Natural killer cell (primary cell): ENCODE measurements at regions not wholly inside any gene's neighbourhood (a gene's known extent, or its start where the extent isn't known, plus 50 kb on each side); places are given as distances from the start of the nearest gene placed in this dataset.

Experiments
- ATAC-seq, 3 donors: fragments of 150-1000 bp in 2 of 3; fragments of 200-7000 bp in 1 of 3; cut with Tn5 transposase; 1 replicate in 1 of 3; 2 replicates in 2 of 3; pipeline ENCODE4 v1.10.0; 2021; ENCODE audit warnings: mild to moderate bottlenecking in 2 of 3, moderate library complexity in 2 of 3
- DNase-seq, 2 donors: peaks; one replicate each; pipeline versions ENCODE4 v3.0.0 to v3.0.0-alpha.2; 2013 to 2021; ENCODE audit warnings: mixed read lengths in 1 of 2
- H3K27ac ChIP-seq: one replicate; pipeline ENCODE4 v1.5.1; 2013; ENCODE audit warnings: mild to moderate bottlenecking, low read length
- H3K27me3 ChIP-seq: one replicate; pipeline ENCODE4 v1.6.1; 2013; ENCODE audit warnings: low read length; ENCODE audit not compliant: control insufficient read depth, insufficient read depth
- H3K36me3 ChIP-seq: one replicate; pipeline ENCODE4 v1.6.1; 2013; ENCODE audit warnings: low read length; ENCODE audit not compliant: control insufficient read depth, insufficient read depth
- H3K4me1 ChIP-seq: one replicate; pipeline ENCODE4 v1.6.1; 2013; ENCODE audit warnings: low read length; ENCODE audit not compliant: control insufficient read depth, insufficient read depth
- H3K4me3 ChIP-seq: one replicate; pipeline ENCODE4 v1.5.1; 2013; ENCODE audit warnings: low read length
- H3K9me3 ChIP-seq: one replicate; pipeline ENCODE4 v1.6.1; 2013; ENCODE audit warnings: low read length; ENCODE audit not compliant: control insufficient read depth, insufficient read depth
- H3K27ac Mint-ChIP-seq, 2 donors: one replicate each; pipeline ENCODE4 v1.8.0; 2022; ENCODE audit warnings: mild to moderate bottlenecking in 2 of 2, mixed read lengths in 2 of 2, moderate library complexity in 1 of 2
- H3K27me3 Mint-ChIP-seq, 2 donors: one replicate each; pipeline ENCODE4 v1.8.0; 2022; ENCODE audit warnings: low read depth in 2 of 2, mixed read lengths in 2 of 2
- H3K36me3 Mint-ChIP-seq: one replicate; pipeline ENCODE4 v1.8.0; 2022; ENCODE audit warnings: mixed read lengths
- H3K4me1 Mint-ChIP-seq, 2 donors: one replicate each; pipeline ENCODE4 v1.8.0; 2022; ENCODE audit warnings: mixed read lengths in 2 of 2
- H3K4me3 Mint-ChIP-seq: one replicate; pipeline ENCODE4 v1.8.0; 2022; ENCODE audit warnings: mild to moderate bottlenecking, moderate library complexity, mixed read lengths
- H3K9me3 Mint-ChIP-seq, 2 donors: one replicate each; pipeline ENCODE4 v1.8.0; 2022; ENCODE audit warnings: mixed read lengths in 2 of 2
- WGBS: methylation state at CpG from one replicate; pipeline ENCODE4 v1.1.7; 2013; ENCODE audit warnings: missing lambda C conversion rate; ENCODE audit not compliant: insufficient coverage; 5-methylcytosine and 5-hydroxymethylcytosine counted together
- intact Hi-C: fragments of 100-400 bp; cut with micrococcal nuclease; formaldehyde crosslinking; loops from one replicate; pipeline ENCODE4 v1.14.2; 2022
- TF ChIP-seq, protein P1 (sequence below): fragments of 200-600 bp; IDR thresholded peaks from one replicate; pipeline ENCODE4 v1.8.0; 2022; ENCODE audit warnings: antibody characterized with exemption

DNA sequence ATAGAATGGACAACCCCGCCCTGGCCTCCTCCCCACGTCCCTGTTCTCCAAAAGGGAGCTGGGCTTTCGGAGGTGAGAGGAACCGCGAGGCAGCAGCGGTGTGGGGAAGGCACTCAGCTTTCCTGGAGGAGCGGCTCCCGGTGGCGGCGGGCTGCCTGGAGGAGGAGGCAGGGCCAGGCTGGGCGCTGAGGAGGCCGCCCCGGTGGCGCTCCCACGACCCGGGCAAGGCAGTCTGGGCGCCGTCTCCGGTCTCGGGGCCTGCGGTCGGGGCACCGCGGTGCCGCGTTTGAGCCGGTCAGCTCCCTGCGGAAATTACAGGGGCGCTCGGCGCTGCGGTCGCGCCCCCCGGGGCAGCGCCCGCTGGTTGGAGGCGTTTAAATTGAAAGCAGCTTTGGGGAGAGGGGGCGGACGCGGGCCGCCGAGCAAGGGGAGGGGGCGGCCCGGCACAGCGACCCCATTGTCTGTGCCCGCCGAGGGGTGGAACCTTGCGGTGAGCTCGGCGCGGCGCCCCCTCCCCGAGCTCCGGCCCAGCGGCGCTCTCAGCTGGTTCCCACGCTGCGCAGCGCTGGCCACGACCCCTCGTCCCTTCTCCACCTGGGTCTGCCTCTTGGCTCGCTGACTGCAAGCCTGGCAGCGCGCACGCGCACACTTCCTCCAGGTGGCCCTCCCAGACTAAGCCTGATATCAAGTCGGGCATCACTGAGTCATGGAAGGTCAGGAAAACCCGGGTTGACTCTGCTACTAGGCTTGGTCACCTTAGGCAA lies 58.7 kb upstream of the DLX4 start:
- peak in 1 of 2 donors; percentile 30 for DNase-seq
- 3% methylated on average over 69 of the region's 69 CpGs for WGBS
- Histone ChIP-seq H3K27ac (no peak overlapping the region), H3K4me3 (no peak overlapping the region), H3K4me1 (no peaks in the 10 kb centered on the region), H3K9me3 (no peaks in the 10 kb centered on the region), H3K36me3 (no peaks in the 10 kb centered on the region), H3K27me3 (peaks cover 36% of the 10 kb centered on the region)
- Mint-ChIP-seq H3K27ac (no peak overlapping the region), H3K4me1 (no peaks in the 10 kb centered on the region), H3K9me3 (no peaks in the 10 kb centered on the region), H3K4me3 (peak overlapping the region; percentile 59), H3K27me3 (peaks cover 50 to 72% of the 10 kb centered on the region in 2 donors), H3K36me3 (no peaks in the 10 kb centered on the region)
- TF ChIP-seq, protein P1, sequence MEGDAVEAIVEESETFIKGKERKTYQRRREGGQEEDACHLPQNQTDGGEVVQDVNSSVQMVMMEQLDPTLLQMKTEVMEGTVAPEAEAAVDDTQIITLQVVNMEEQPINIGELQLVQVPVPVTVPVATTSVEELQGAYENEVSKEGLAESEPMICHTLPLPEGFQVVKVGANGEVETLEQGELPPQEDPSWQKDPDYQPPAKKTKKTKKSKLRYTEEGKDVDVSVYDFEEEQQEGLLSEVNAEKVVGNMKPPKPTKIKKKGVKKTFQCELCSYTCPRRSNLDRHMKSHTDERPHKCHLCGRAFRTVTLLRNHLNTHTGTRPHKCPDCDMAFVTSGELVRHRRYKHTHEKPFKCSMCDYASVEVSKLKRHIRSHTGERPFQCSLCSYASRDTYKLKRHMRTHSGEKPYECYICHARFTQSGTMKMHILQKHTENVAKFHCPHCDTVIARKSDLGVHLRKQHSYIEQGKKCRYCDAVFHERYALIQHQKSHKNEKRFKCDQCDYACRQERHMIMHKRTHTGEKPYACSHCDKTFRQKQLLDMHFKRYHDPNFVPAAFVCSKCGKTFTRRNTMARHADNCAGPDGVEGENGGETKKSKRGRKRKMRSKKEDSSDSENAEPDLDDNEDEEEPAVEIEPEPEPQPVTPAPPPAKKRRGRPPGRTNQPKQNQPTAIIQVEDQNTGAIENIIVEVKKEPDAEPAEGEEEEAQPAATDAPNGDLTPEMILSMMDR = no peak
- intact Hi-C loops = no loop called here
- peak in 1 of 3 donors; percentile 20 for ATAC-seq

GRCh38 chr17:49910858-49911204 lies 58.2 kb upstream of the DLX4 start:
- intact Hi-C loops = no loop called here
- DNase-seq = no peak
- 60% methylated on average over 6 of the region's 7 CpGs for WGBS
- no peaks in the 10 kb centered on the region for H3K36me3 ChIP-seq
- Mint-ChIP-seq H3K27ac (no peak overlapping the region), H3K4me3 (no peak overlapping the region), H3K9me3 (no peaks in the 10 kb centered on the region), H3K27me3 (peaks cover 50 to 72% of the 10 kb centered on the region in 2 donors), H3K4me1 (no peaks in the 10 kb centered on the region), H3K36me3 (no peaks in the 10 kb centered on the region)
- TF ChIP-seq, protein P1 = no peak
- ATAC-seq = no peak
- no peak overlapping the region for H3K4me3 ChIP-seq
- H3K4me1 ChIP-seq = no peaks in the 10 kb centered on the region
- no peak overlapping the region for H3K27ac ChIP-seq
- H3K9me3 ChIP-seq = no peaks in the 10 kb centered on the region
- peaks cover 36% of the 10 kb centered on the region for H3K27me3 ChIP-seq

GRCh38 chr17:49911719-49912118 lies 57.3 kb upstream of the DLX4 start:
- Mint-ChIP-seq H3K4me1 (no peaks in the 10 kb centered on the region), H3K4me3 (no peak overlapping the region), H3K9me3 (no peaks in the 10 kb centered on the region), H3K36me3 (no peaks in the 10 kb centered on the region), H3K27me3 (peaks cover 51 to 73% of the 10 kb centered on the region in 2 donors), H3K27ac (no peak overlapping the region)
- no peaks in the 10 kb centered on the region for H3K36me3 ChIP-seq
- ATAC-seq (no peak), DNase-seq (no peak)
- H3K9me3 ChIP-seq = no peaks in the 10 kb centered on the region
- H3K4me1 ChIP-seq = no peaks in the 10 kb centered on the region
- no peak overlapping the region for H3K4me3 ChIP-seq
- intact Hi-C loops = no loop called here
- no CpG with 5 or more reads among the region's 3 CpGs for WGBS
- peaks cover 33% of the 10 kb centered on the region for H3K27me3 ChIP-seq
- TF ChIP-seq, protein P1 = no peak
- H3K27ac ChIP-seq = no peak overlapping the region
